HAP-1 (cell line): ENCODE measurements at regions not wholly inside any gene's neighbourhood (a gene's known extent, or its start where the extent isn't known, plus 50 kb on each side); places are given as distances from the start of the nearest gene placed in this dataset.

Experiments used
- DNase-seq, 2 experiments: peaks; one replicate each; pipeline ENCODE4 v3.0.0-alpha.2; 2016 to 2020; ENCODE audit warnings: low spot score in 2 of 2
- H3K27me3 ChIP-seq: fragments of 250-450 bp; sonication (Bioruptor Pico); 2 replicates; pipeline ENCODE4 v1.5.1; 2020; ENCODE audit warnings: low read depth, mild to moderate bottlenecking, moderate library complexity
- H3K36me3 ChIP-seq: fragments of 250-450 bp; sonication (Bioruptor Pico); replicated peaks from 2 replicates; pipeline ENCODE4 v1.5.1; 2020; ENCODE audit warnings: mild to moderate bottlenecking
- H3K4me1 ChIP-seq: fragments of 250-450 bp; sonication (Bioruptor Pico); 2 replicates; pipeline ENCODE4 v1.5.1; 2020; ENCODE audit warnings: mild to moderate bottlenecking
- H3K4me3 ChIP-seq: fragments of 250-450 bp; sonication (Bioruptor Pico); 2 replicates; pipeline ENCODE4 v1.5.1; 2020; ENCODE audit warnings: mild to moderate bottlenecking, moderate library complexity
- H3K9me3 ChIP-seq: fragments of 250-450 bp; sonication (Bioruptor Pico); 2 replicates; pipeline ENCODE4 v1.5.1; 2020; ENCODE audit warnings: mild to moderate bottlenecking, moderate library complexity
- in situ Hi-C: fragments of 300-500 bp; cut with MboI; formaldehyde crosslinking; loops from 3 replicates; pipeline ENCODE4 v1.14.3; 2020; ENCODE audit warnings: low sequenced_read_pairs, inconsistent platforms, mixed read lengths

- no peak overlapping the region for H3K4me3 ChIP-seq
- H3K36me3 ChIP-seq = no peaks in the 10 kb centered on the region
- in situ Hi-C loops = no loop called here
- DNase-seq = no peak
- no peaks in the 10 kb centered on the region for H3K4me1 ChIP-seq
- no peaks in the 10 kb centered on the region for H3K9me3 ChIP-seq
- H3K27me3 ChIP-seq = no peaks in the 10 kb centered on the region
Measured at GRCh38 chr12:4080213-4080612, 193.3 kb upstream of the CCND2 start.

GRCh38 chr12:4074129-4074528 is 199.4 kb upstream of the CCND2 start:
- no peaks in the 10 kb centered on the region for H3K9me3 ChIP-seq
- no peak overlapping the region for H3K4me3 ChIP-seq
- H3K27me3 ChIP-seq = no peaks in the 10 kb centered on the region
- DNase-seq = no peak
- H3K4me1 ChIP-seq = no peaks in the 10 kb centered on the region
- in situ Hi-C loops = no loop called here
- no peaks in the 10 kb centered on the region for H3K36me3 ChIP-seq

DNA sequence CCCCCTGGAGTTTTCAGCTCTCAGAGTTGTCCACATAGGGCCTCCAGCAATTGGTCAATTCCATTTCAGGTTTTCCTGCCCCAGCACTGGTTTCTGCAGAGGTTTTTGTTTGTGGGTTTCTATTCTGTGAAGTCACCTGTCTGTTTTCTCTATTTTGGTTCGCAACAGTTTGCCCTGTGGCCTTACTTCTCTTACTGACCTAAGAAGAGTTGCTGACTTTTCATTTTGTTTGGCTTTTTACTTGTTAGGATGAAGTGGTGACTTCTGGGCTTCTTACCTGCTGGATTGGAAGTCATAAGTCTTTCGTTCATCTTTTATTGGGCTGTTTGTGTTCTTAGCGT is 196.4 kb upstream of the PARP11 start:
- Histone ChIP-seq H3K4me3 (no peak overlapping the region), H3K4me1 (no peaks in the 10 kb centered on the region), H3K36me3 (no peaks in the 10 kb centered on the region), H3K27me3 (peaks cover 6% of the 10 kb centered on the region; the same call in 1 of the 2 replicates), H3K9me3 (no peaks in the 10 kb centered on the region)
- in situ Hi-C loops = no loop called here
- no peak for DNase-seq

- H3K36me3 ChIP-seq = no peaks in the 10 kb centered on the region
- H3K4me1 ChIP-seq = no peaks in the 10 kb centered on the region
- H3K9me3 ChIP-seq = no peaks in the 10 kb centered on the region
- DNase-seq = no peak
- in situ Hi-C loops = no loop called here
- H3K4me3 ChIP-seq = no peak overlapping the region
- H3K27me3 ChIP-seq = peaks cover 6% of the 10 kb centered on the region; the same call in 1 of the 2 replicates
Measured at GRCh38 chr12:4068981-4069669, 195.9 kb upstream of the PARP11 start.

GRCh38 chr12:4064008-4064407 is 190.8 kb upstream of the PARP11 start:
- no peaks in the 10 kb centered on the region for H3K4me1 ChIP-seq
- H3K27me3 ChIP-seq = peaks cover 13% of the 10 kb centered on the region
- DNase-seq = no peak
- no peaks in the 10 kb centered on the region for H3K36me3 ChIP-seq
- in situ Hi-C loops = no loop called here
- H3K9me3 ChIP-seq = no peaks in the 10 kb centered on the region
- H3K4me3 ChIP-seq = no peak overlapping the region

DNA sequence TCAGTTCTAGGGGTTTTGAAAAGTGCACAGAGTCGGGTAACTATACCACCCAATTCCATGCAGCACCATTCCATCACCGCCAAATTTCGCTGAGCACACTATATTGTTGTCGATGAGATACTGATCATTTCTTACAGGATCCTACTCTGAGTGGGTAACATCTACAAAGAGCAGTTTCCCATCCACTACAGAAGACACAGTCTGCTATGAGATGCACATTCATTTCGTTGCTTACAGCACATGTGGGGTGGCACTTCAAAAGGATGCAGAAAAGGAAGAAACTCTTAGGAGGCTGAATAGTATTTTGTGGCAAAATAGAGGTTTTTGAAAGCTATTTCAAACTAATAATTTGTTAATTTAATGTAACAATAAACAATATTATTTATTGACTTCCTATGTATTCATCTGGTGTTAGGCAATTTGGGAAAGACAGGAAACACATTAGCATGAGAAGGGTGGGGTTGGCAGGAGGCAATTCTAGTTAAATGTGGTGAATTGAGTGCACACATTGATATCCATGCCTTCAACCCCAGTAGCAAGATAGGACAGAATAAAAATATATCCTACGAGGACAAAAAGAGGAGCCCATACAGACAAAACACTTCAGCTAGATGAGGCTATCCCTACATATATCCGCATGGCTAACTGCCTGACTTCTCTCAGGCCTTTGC is 186.8 kb upstream of the PARP11 start:
- no peaks in the 10 kb centered on the region for H3K9me3 ChIP-seq
- in situ Hi-C loops = no loop called here

GRCh38 chr12:4056910-4057845 is 184.0 kb upstream of the PARP11 start:
- peaks cover 9% of the 10 kb centered on the region for H3K27me3 ChIP-seq
- no peak overlapping the region for H3K4me3 ChIP-seq
- no peaks in the 10 kb centered on the region for H3K36me3 ChIP-seq
- DNase-seq = no peak
- in situ Hi-C loops = no loop called here
- no peaks in the 10 kb centered on the region for H3K9me3 ChIP-seq
- no peaks in the 10 kb centered on the region for H3K4me1 ChIP-seq

More for the DNA sequence above, 186.8 kb upstream of the PARP11 start:
- peaks cover 13% of the 10 kb centered on the region for H3K27me3 ChIP-seq
- no peak for DNase-seq
- no peak overlapping the region for H3K4me3 ChIP-seq
- H3K4me1 ChIP-seq = no peaks in the 10 kb centered on the region
- no peaks in the 10 kb centered on the region for H3K36me3 ChIP-seq

DNA sequence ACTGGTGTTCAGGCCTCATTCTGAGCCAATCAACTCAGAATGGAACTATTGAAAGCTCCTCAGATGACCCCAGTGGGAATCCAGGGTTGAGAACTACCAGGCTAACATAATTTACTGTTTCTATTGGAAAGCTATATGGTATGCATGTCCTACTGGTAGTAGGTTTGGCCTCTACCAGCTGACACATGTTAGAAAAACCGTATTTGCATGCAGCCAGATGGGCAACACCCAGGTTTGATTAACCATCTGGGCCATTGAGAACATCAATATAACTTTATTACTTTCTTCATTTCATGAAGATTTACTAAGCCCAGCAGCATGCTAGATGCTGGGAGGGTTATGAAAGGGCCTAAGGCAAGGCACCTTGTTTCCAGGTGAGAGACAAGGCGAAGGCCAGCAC is 181.4 kb upstream of the PARP11 start:
- no peak for DNase-seq
- in situ Hi-C loops = no loop called here
- H3K36me3 ChIP-seq = no peaks in the 10 kb centered on the region
- peaks cover 6% of the 10 kb centered on the region; the same call in 1 of the 2 replicates for H3K27me3 ChIP-seq
- no peak overlapping the region for H3K4me3 ChIP-seq
- no peaks in the 10 kb centered on the region for H3K4me1 ChIP-seq
- H3K9me3 ChIP-seq = no peaks in the 10 kb centered on the region

DNA sequence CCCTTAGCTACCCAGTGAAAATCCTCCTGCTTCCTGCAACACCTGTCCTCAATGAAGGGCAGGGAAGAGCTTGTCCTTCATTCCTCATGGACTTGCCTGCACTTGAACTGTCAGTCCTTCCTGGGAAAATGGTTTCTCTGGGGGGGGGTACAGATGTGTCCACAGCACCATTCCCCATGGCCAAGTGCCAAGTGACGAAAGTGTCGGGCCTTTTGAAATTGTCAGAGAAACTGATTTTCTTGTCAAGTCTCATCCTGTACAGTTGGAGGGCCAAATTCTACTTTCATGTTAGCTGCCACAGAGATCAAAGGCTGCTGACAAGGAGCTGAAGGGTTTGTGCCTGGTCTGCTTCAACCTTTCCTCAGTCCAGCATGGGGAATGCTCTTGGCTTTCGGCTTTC is 179.5 kb upstream of the PARP11 start:
- no peak overlapping the region for H3K4me3 ChIP-seq
- H3K9me3 ChIP-seq = no peaks in the 10 kb centered on the region
- in situ Hi-C loops = no loop called here
- no peaks in the 10 kb centered on the region for H3K4me1 ChIP-seq
- H3K36me3 ChIP-seq = no peaks in the 10 kb centered on the region
- H3K27me3 ChIP-seq = no peaks in the 10 kb centered on the region
- DNase-seq = no peak

- H3K27me3 ChIP-seq = peaks cover 5% of the 10 kb centered on the region; the same call in 1 of the 2 replicates
- H3K4me1 ChIP-seq = no peaks in the 10 kb centered on the region
- no peak overlapping the region for H3K4me3 ChIP-seq
- DNase-seq = no peak
- H3K36me3 ChIP-seq = no peaks in the 10 kb centered on the region
- H3K9me3 ChIP-seq = no peaks in the 10 kb centered on the region
- in situ Hi-C loops = no loop called here
Measured at GRCh38 chr12:4051596-4051995, 178.4 kb upstream of the PARP11 start.

GRCh38 chr12:4050340-4050739 is 177.1 kb upstream of the PARP11 start:
- DNase-seq = no peak
- Histone ChIP-seq H3K4me3 (no peak overlapping the region), H3K27me3 (peaks cover 5% of the 10 kb centered on the region; the same call in 1 of the 2 replicates), H3K4me1 (no peaks in the 10 kb centered on the region), H3K9me3 (no peaks in the 10 kb centered on the region), H3K36me3 (no peaks in the 10 kb centered on the region)
- in situ Hi-C loops = no loop called here

- Histone ChIP-seq H3K4me1 (no peaks in the 10 kb centered on the region), H3K27me3 (peaks cover 5% of the 10 kb centered on the region; the same call in 1 of the 2 replicates), H3K36me3 (no peaks in the 10 kb centered on the region), H3K9me3 (no peaks in the 10 kb centered on the region), H3K4me3 (no peak overlapping the region)
- no peak for DNase-seq
- in situ Hi-C loops = no loop called here
Measured at GRCh38 chr12:4049298-4050080, 176.3 kb upstream of the PARP11 start.

- no peak for DNase-seq
- H3K4me1 ChIP-seq = no peaks in the 10 kb centered on the region
- no peaks in the 10 kb centered on the region for H3K9me3 ChIP-seq
- no peaks in the 10 kb centered on the region for H3K36me3 ChIP-seq
- no peak overlapping the region for H3K4me3 ChIP-seq
- H3K27me3 ChIP-seq = peaks cover 5% of the 10 kb centered on the region; the same call in 1 of the 2 replicates
- in situ Hi-C loops = no loop called here
Measured at GRCh38 chr12:4047421-4047820, 174.2 kb upstream of the PARP11 start.
